KMS-11 (cell line): ENCODE measurements at regions not wholly inside any gene's neighbourhood (a gene's known extent, or its start where the extent isn't known, plus 50 kb on each side); places are given as distances from the start of the nearest gene placed in this dataset.

ENCODE experiments used
- H2AFZ ChIP-seq: fragments of 200-600 bp; sonication (generic); 2 replicates; pipeline ENCODE4 v1.6.1; 2016; ENCODE audit warnings: antibody characterized with exemption, mixed run types, low read depth
- H3K27ac ChIP-seq: fragments of 200-600 bp; sonication (generic); 2 replicates; pipeline ENCODE4 v1.6.1; 2016; ENCODE audit warnings: mild to moderate bottlenecking, mixed run types
- H3K27me3 ChIP-seq: fragments of 200-600 bp; sonication (generic); 2 replicates; pipeline ENCODE4 v1.6.1; 2017; ENCODE audit warnings: mild to moderate bottlenecking, low read depth, mixed run types, moderate library complexity; ENCODE audit not compliant: insufficient read depth
- H3K36me3 ChIP-seq: fragments of 200-600 bp; sonication (generic); 2 replicates; pipeline ENCODE4 v1.6.1; 2017; ENCODE audit warnings: mild to moderate bottlenecking, mixed run types; ENCODE audit not compliant: insufficient read depth
- H3K4me1 ChIP-seq: fragments of 200-600 bp; sonication (generic); 2 replicates; pipeline ENCODE4 v1.6.1; 2016; ENCODE audit warnings: mild to moderate bottlenecking, low read depth, mixed run types; ENCODE audit not compliant: poor library complexity, severe bottlenecking
- H3K4me2 ChIP-seq: fragments of 200-600 bp; sonication (generic); 2 replicates; pipeline ENCODE4 v1.7.0; 2016; ENCODE audit warnings: mild to moderate bottlenecking, mixed run types
- H3K4me3 ChIP-seq: fragments of 200-600 bp; sonication (generic); IDR thresholded peaks from 2 replicates; pipeline ENCODE4 v1.6.1; 2017; ENCODE audit warnings: low read depth, low read length, mixed read lengths; ENCODE audit not compliant: insufficient read depth
- H3K79me2 ChIP-seq: fragments of 200-600 bp; sonication (generic); 2 replicates; pipeline ENCODE4 v1.6.1; 2016; ENCODE audit warnings: low read depth, mixed run types; ENCODE audit not compliant: insufficient read depth
- H3K9ac ChIP-seq: fragments of 200-600 bp; sonication (generic); 2 replicates; pipeline ENCODE4 v1.6.1; 2016; ENCODE audit warnings: mild to moderate bottlenecking, mixed run types
- H4K20me1 ChIP-seq: fragments of 200-600 bp; sonication (generic); 2 replicates; pipeline ENCODE4 v1.6.1; 2016; ENCODE audit warnings: mild to moderate bottlenecking, mixed run types; ENCODE audit not compliant: insufficient read depth
- CTCF ChIP-seq: fragments of 200-600 bp; sonication (generic); conservative IDR thresholded peaks from 2 replicates; pipeline ENCODE4 v1.6.1; 2017; ENCODE audit warnings: low read depth, mild to moderate bottlenecking, antibody characterized with exemption, low read length, moderate library complexity, mixed read lengths

- TF ChIP-seq CTCF, result no peak
- no peaks in the 10 kb centered on the region for H3K36me3 ChIP-seq
Observed at GRCh38 chr10:78193189-78193588, 159.5 kb downstream of the RPS24 start.

GRCh38 chr10:78194050-78194449, 160.4 kb downstream of the RPS24 start:
- H3K36me3 ChIP-seq, result no peaks in the 10 kb centered on the region
- H3K4me3 ChIP-seq, result no peak overlapping the region
- H3K27me3 ChIP-seq, result no peaks in the 10 kb centered on the region
- H3K9ac ChIP-seq, result no peak overlapping the region
- no peak for TF ChIP-seq CTCF
- peaks cover 8% of the 10 kb centered on the region for H3K4me1 ChIP-seq
- H3K4me2 ChIP-seq, result no peak overlapping the region
- H4K20me1 ChIP-seq, result no peaks in the 10 kb centered on the region
- H3K79me2 ChIP-seq, result no peaks in the 10 kb centered on the region
- no peak overlapping the region for H3K27ac ChIP-seq
- H2AFZ ChIP-seq, result no peak overlapping the region

More at GRCh38 chr10:78193189-78193588, 159.5 kb downstream of the RPS24 start:
- no peak overlapping the region for H3K9ac ChIP-seq
- no peak overlapping the region for H3K27ac ChIP-seq
- no peak overlapping the region for H3K4me3 ChIP-seq
- H2AFZ ChIP-seq, result no peak overlapping the region
- H3K27me3 ChIP-seq, result no peaks in the 10 kb centered on the region
- H4K20me1 ChIP-seq, result no peaks in the 10 kb centered on the region
- no peak overlapping the region for H3K4me2 ChIP-seq
- H3K4me1 ChIP-seq, result peaks cover 8% of the 10 kb centered on the region
- no peaks in the 10 kb centered on the region for H3K79me2 ChIP-seq

- Histone ChIP-seq H3K9ac (no peak overlapping the region), H3K4me3 (no peak overlapping the region), H3K27ac (no peak overlapping the region), H3K4me2 (no peak overlapping the region), H2AFZ (no peak overlapping the region), H3K4me1 (peaks cover 8% of the 10 kb centered on the region), H3K36me3 (no peaks in the 10 kb centered on the region), H3K79me2 (no peaks in the 10 kb centered on the region), H3K27me3 (no peaks in the 10 kb centered on the region), H4K20me1 (no peaks in the 10 kb centered on the region)
- no peak for TF ChIP-seq CTCF
Observed at GRCh38 chr10:78194539-78195402, 161.1 kb downstream of the RPS24 start.

GRCh38 chr10:78196396-78196795, 162.7 kb downstream of the RPS24 start:
- Histone ChIP-seq H3K27me3 (no peaks in the 10 kb centered on the region), H3K4me2 (no peak overlapping the region), H3K27ac (no peak overlapping the region), H3K9ac (no peak overlapping the region), H3K4me1 (peaks cover 8% of the 10 kb centered on the region), H2AFZ (no peak overlapping the region), H3K79me2 (no peaks in the 10 kb centered on the region), H3K4me3 (no peak overlapping the region), H4K20me1 (no peaks in the 10 kb centered on the region), H3K36me3 (no peaks in the 10 kb centered on the region)
- TF ChIP-seq CTCF, result no peak
